CD14-positive monocyte (primary cell): ENCODE measurements at regions not wholly inside any gene's neighbourhood (a gene's known extent, or its start where the extent isn't known, plus 50 kb on each side); places are given as distances from the start of the nearest gene placed in this dataset.
A peak's percentile ranks its signal among the peaks of the same experiment; 100 is the strongest.

ENCODE experiments used
- DNase-seq, 3 donors: peaks; one replicate each; pipeline ENCODE4 v3.0.0-alpha.2; 2011 to 2022
- H2AFZ ChIP-seq: 2 replicates; pipeline ENCODE4 v1.6.0; 2012; ENCODE audit warnings: mild to moderate bottlenecking, low read depth, low read length, inconsistent platforms; ENCODE audit not compliant: insufficient read depth, poor library complexity, severe bottlenecking
- H3K27ac ChIP-seq, 2 donors: 1 replicate in 1 of 2; 2 replicates in 1 of 2; pipeline ENCODE4 v1.5.1; 2012 to 2013; ENCODE audit warnings: low read length in 2 of 2, control low read depth in 1 of 2, inconsistent platforms in 1 of 2, low read depth in 1 of 2, mild to moderate bottlenecking in 1 of 2
- H3K27me3 ChIP-seq, 2 donors: one replicate each; pipeline versions ENCODE4 v1.6.0 to v1.6.1; 2011 to 2013; ENCODE audit warnings: low read length in 2 of 2; ENCODE audit not compliant: control insufficient read depth in 2 of 2, insufficient read depth in 2 of 2
- H3K36me3 ChIP-seq, 2 donors: replicated peaks in 1 of 2; 1 replicate in 1 of 2; 2 replicates in 1 of 2; pipeline versions ENCODE4 v1.5.1 to v1.6.1; 2012 to 2013; ENCODE audit warnings: low read length in 2 of 2, control low read depth in 1 of 2, inconsistent platforms in 1 of 2, mild to moderate bottlenecking in 1 of 2; ENCODE audit not compliant: insufficient read depth in 2 of 2, control insufficient read depth in 1 of 2
- H3K4me1 ChIP-seq, 2 donors: 1 replicate in 1 of 2; 2 replicates in 1 of 2; pipeline versions ENCODE4 v1.5.1 to v1.6.1; 2012 to 2013; ENCODE audit warnings: low read length in 2 of 2, control low read depth in 1 of 2, inconsistent platforms in 1 of 2, mild to moderate bottlenecking in 1 of 2, moderate library complexity in 1 of 2; ENCODE audit not compliant: insufficient read depth in 2 of 2, control insufficient read depth in 1 of 2
- H3K4me2 ChIP-seq: replicated peaks from 2 replicates; pipeline ENCODE3; 2012; ENCODE audit warnings: low read length, moderate library complexity, mild to moderate bottlenecking; ENCODE audit not compliant: poor library complexity, severe bottlenecking; ENCODE audit errors: extremely low read depth
- H3K4me3 ChIP-seq, 3 experiments: fragments of 200-600 bp in 1 of 3; sonication (generic) in 1 of 3; replicated peaks in 1 of 3; 1 replicate in 2 of 3; 2 replicates in 1 of 3; pipeline ENCODE4 v1.5.1; 2011 to 2013; ENCODE audit warnings: low read length in 3 of 3, mild to moderate bottlenecking in 3 of 3, control low read depth in 2 of 3, low read depth in 2 of 3, inconsistent platforms in 1 of 3, moderate library complexity in 1 of 3
- H3K79me2 ChIP-seq: 2 replicates; pipeline ENCODE4 v1.6.0; 2012; ENCODE audit warnings: mild to moderate bottlenecking, control low read depth, inconsistent platforms, low read length, moderate library complexity; ENCODE audit not compliant: insufficient read depth
- H3K9ac ChIP-seq: 2 replicates; pipeline ENCODE4 v1.6.0; 2017; ENCODE audit warnings: low read length, mild to moderate bottlenecking; ENCODE audit not compliant: insufficient read depth, poor library complexity, severe bottlenecking
- H3K9me3 ChIP-seq, 2 donors: replicated peaks in 1 of 2; 1 replicate in 1 of 2; 2 replicates in 1 of 2; pipeline versions ENCODE4 v1.5.1 to v1.6.1; 2012 to 2013; ENCODE audit warnings: low read length in 2 of 2, control low read depth in 1 of 2; ENCODE audit not compliant: control insufficient read depth in 1 of 2, insufficient read depth in 1 of 2
- H4K20me1 ChIP-seq: 2 replicates; pipeline ENCODE4 v1.6.0; 2012; ENCODE audit warnings: mild to moderate bottlenecking, low read length, control low read depth, moderate library complexity; ENCODE audit not compliant: insufficient read depth
- H3K27ac Mint-ChIP-seq, 7 donors: one replicate each; pipeline ENCODE4 v1.8.0; 2020; ENCODE audit warnings: mild to moderate bottlenecking in 7 of 7, mixed read lengths in 7 of 7, moderate library complexity in 6 of 7, inconsistent platforms in 2 of 7
- H3K27me3 Mint-ChIP-seq, 3 donors: one replicate each; pipeline ENCODE4 v1.8.0; 2021 to 2022; ENCODE audit warnings: low read depth in 3 of 3, mild to moderate bottlenecking in 3 of 3, mixed read lengths in 3 of 3, moderate library complexity in 3 of 3, inconsistent platforms in 1 of 3
- H3K36me3 Mint-ChIP-seq, 2 donors: one replicate each; pipeline ENCODE4 v1.8.0; 2020; ENCODE audit warnings: mixed read lengths in 2 of 2, inconsistent platforms in 1 of 2, mild to moderate bottlenecking in 1 of 2
- H3K4me1 Mint-ChIP-seq: one replicate; pipeline ENCODE4 v1.8.0; 2020; ENCODE audit warnings: mild to moderate bottlenecking, mixed read lengths
- H3K4me3 Mint-ChIP-seq, 2 donors: one replicate each; pipeline ENCODE4 v1.8.0; 2020; ENCODE audit warnings: mild to moderate bottlenecking in 2 of 2, mixed read lengths in 2 of 2, moderate library complexity in 1 of 2
- H3K9me3 Mint-ChIP-seq, 7 donors: one replicate each; pipeline ENCODE4 v1.8.0; 2020 to 2022; ENCODE audit warnings: mixed read lengths in 7 of 7, mild to moderate bottlenecking in 6 of 7, moderate library complexity in 6 of 7, inconsistent platforms in 2 of 7
- CTCF ChIP-seq: fragments of 200-600 bp; IDR thresholded peaks from one replicate; pipeline ENCODE4 v1.8.0; 2022; ENCODE audit warnings: antibody characterized with exemption, mild to moderate bottlenecking
- WGBS: methylation state at CpG from one replicate; pipeline ENCODE4 v1.1.5; 2013; ENCODE audit warnings: missing lambda C conversion rate; ENCODE audit not compliant: insufficient coverage; 5-methylcytosine and 5-hydroxymethylcytosine counted together
- intact Hi-C, 2 donors: fragments of 100-400 bp; cut with micrococcal nuclease; formaldehyde crosslinking; loops; one replicate each; pipeline versions ENCODE4 v1.15.0 to v1.15.1; 2023

- Mint-ChIP-seq H3K27ac (no peak overlapping the region), H3K36me3 (no peaks in the 10 kb centered on the region), H3K9me3 (peaks cover 0 to 9% (median 3%) of the 10 kb centered on the region in 7 donors), H3K4me3 (no peak overlapping the region), H3K27me3 (peaks cover 0 to 3% (median 0%) of the 10 kb centered on the region in 3 donors), H3K4me1 (peaks cover 1% of the 10 kb centered on the region)
- Histone ChIP-seq H3K36me3 (no peaks in the 10 kb centered on the region), H3K79me2 (no peaks in the 10 kb centered on the region), H3K9ac (no peak overlapping the region), H3K9me3 (no peaks in the 10 kb centered on the region), H3K27me3 (no peaks in the 10 kb centered on the region), H3K4me1 (no peaks in the 10 kb centered on the region), H2AFZ (no peak overlapping the region), H4K20me1 (no peaks in the 10 kb centered on the region), H3K4me2 (no peak overlapping the region), H3K27ac (no peak overlapping the region), H3K4me3 (no peak overlapping the region)
- no CpG with 5 or more reads among the region's 3 CpGs for WGBS
- no peak for TF ChIP-seq CTCF
- DNase-seq: peak in 1 of 3 donors; percentile 34
- intact Hi-C loops: no loop called here
These were observed 82.4 kb upstream of the NTRK2 start for GRCh38 chr9:84587153-84587552.

GRCh38 chr9:84589542-84589941, 80.0 kb upstream of the NTRK2 start:
- Histone ChIP-seq H3K4me2 (no peak overlapping the region), H3K27ac (no peak overlapping the region), H2AFZ (no peak overlapping the region), H3K4me3 (no peak overlapping the region), H3K4me1 (no peaks in the 10 kb centered on the region), H3K27me3 (no peaks in the 10 kb centered on the region), H3K9ac (no peak overlapping the region), H4K20me1 (no peaks in the 10 kb centered on the region), H3K9me3 (no peaks in the 10 kb centered on the region), H3K36me3 (no peaks in the 10 kb centered on the region), H3K79me2 (no peaks in the 10 kb centered on the region)
- no peak overlapping the region for H3K4me3 Mint-ChIP-seq
- H3K36me3 Mint-ChIP-seq: no peaks in the 10 kb centered on the region
- DNase-seq: no peak
- H3K9me3 Mint-ChIP-seq: peaks cover 0 to 7% (median 5%) of the 10 kb centered on the region in 7 donors
- no CpG with 5 or more reads among the region's 1 CpG for WGBS
- no peak for TF ChIP-seq CTCF
- H3K27me3 Mint-ChIP-seq: peaks cover 0 to 3% (median 1%) of the 10 kb centered on the region in 3 donors
- no peaks in the 10 kb centered on the region for H3K4me1 Mint-ChIP-seq
- intact Hi-C loops: no loop called here
- no peak overlapping the region for H3K27ac Mint-ChIP-seq
